ENCODE measurements at regions not wholly inside any gene's neighbourhood (a gene's known extent, or its start where the extent isn't known, plus 50 kb on each side); places are given as distances from the start of the nearest gene placed in this dataset.

DNA sequence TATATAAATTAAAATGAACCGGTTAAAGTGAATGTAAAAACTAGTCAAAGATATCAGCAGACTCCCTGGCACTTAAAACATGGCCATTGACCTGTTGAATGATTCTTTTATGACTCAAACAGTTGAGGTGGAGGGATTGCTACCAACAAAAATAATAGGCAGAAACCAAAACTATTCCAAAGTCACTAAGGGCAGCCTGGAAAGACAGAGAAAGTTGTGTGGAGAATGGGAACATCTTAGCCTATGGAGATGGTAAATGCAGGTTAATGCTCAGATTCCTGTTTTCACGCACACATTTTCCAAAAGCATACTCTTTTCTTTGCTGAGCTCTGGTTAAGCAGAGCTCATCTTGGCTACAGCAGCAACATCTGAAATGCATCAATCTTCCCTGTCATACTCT lies 553.5 kb downstream of the HACE1 start:
- Histone ChIP-seq H3K4me3 (ENCODE audit: low read length in 3 of 3) (no peak overlapping the region), H3K9ac (ENCODE audit: low read length in 3 of 3) (no peak overlapping the region), H3K36me3 (ENCODE audit: control insufficient read depth in 2 of 3, insufficient read depth in 3 of 3, low read length in 3 of 3) (no peaks in the 10 kb centered on the region), H3K27ac (ENCODE audit: low read depth in 2 of 2, low read length in 2 of 2) (no peak overlapping the region), H3K9me3 (ENCODE audit: control insufficient read depth in 2 of 3, insufficient read depth in 1 of 3, low read length in 3 of 3) (no peaks in the 10 kb centered on the region), H3K4me1 (ENCODE audit: control insufficient read depth in 2 of 3, insufficient read depth in 2 of 3, low read depth in 1 of 3, low read length in 3 of 3) (no peaks in the 10 kb centered on the region), H3K27me3 (ENCODE audit: control insufficient read depth, insufficient read depth, low read length) (no peaks in the 10 kb centered on the region)
- TF ChIP-seq, protein P1, sequence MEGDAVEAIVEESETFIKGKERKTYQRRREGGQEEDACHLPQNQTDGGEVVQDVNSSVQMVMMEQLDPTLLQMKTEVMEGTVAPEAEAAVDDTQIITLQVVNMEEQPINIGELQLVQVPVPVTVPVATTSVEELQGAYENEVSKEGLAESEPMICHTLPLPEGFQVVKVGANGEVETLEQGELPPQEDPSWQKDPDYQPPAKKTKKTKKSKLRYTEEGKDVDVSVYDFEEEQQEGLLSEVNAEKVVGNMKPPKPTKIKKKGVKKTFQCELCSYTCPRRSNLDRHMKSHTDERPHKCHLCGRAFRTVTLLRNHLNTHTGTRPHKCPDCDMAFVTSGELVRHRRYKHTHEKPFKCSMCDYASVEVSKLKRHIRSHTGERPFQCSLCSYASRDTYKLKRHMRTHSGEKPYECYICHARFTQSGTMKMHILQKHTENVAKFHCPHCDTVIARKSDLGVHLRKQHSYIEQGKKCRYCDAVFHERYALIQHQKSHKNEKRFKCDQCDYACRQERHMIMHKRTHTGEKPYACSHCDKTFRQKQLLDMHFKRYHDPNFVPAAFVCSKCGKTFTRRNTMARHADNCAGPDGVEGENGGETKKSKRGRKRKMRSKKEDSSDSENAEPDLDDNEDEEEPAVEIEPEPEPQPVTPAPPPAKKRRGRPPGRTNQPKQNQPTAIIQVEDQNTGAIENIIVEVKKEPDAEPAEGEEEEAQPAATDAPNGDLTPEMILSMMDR (IDR thresholded peaks at IDR 0.05; ENCODE audit: borderline replicate concordance, extremely low read depth, insufficient read depth): no peak
- DNase-seq (no peak), FAIRE-seq (no peak)
- intact Hi-C loops (cut with DNase I): no loop called here

DNA sequence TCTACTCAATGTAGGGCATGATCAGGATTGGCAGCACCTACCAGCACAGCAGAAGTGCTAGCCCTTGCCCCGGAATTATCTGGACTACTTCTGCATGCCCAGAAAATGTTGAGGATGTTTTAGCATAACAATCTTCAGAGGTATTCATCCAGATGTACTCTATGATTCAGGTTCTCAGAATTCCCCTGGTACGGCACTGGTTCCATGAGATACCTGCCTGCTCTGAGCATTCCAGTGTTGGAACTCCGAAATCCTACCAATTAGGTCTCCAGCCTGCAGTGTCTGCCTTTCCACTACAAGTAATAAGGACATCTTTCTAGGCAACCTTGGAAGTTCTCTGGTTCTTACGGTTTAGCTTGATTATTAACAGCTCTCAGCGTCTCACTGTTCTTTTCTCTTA lies 554.5 kb downstream of the HACE1 start:
- H3K27ac ChIP-seq (ENCODE audit: low read depth in 2 of 2, low read length in 2 of 2): no peak overlapping the region
- no peaks in the 10 kb centered on the region for H3K27me3 ChIP-seq (ENCODE audit: control insufficient read depth, insufficient read depth, low read length)
- no peaks in the 10 kb centered on the region for H3K9me3 ChIP-seq (ENCODE audit: control insufficient read depth in 2 of 3, insufficient read depth in 1 of 3, low read length in 3 of 3)
- TF ChIP-seq, protein P1 (IDR thresholded peaks at IDR 0.05; ENCODE audit: borderline replicate concordance, extremely low read depth, insufficient read depth): no peak
- intact Hi-C loops (cut with DNase I): no loop called here
- H3K4me3 ChIP-seq (ENCODE audit: low read length in 3 of 3): no peak overlapping the region
- FAIRE-seq: no peak
- H3K9ac ChIP-seq (ENCODE audit: low read length in 3 of 3): no peak overlapping the region
- H3K36me3 ChIP-seq (ENCODE audit: control insufficient read depth in 2 of 3, insufficient read depth in 3 of 3, low read length in 3 of 3): no peaks in the 10 kb centered on the region
- no peak for DNase-seq
- H3K4me1 ChIP-seq (ENCODE audit: control insufficient read depth in 2 of 3, insufficient read depth in 2 of 3, low read depth in 1 of 3, low read length in 3 of 3): no peaks in the 10 kb centered on the region

DNA sequence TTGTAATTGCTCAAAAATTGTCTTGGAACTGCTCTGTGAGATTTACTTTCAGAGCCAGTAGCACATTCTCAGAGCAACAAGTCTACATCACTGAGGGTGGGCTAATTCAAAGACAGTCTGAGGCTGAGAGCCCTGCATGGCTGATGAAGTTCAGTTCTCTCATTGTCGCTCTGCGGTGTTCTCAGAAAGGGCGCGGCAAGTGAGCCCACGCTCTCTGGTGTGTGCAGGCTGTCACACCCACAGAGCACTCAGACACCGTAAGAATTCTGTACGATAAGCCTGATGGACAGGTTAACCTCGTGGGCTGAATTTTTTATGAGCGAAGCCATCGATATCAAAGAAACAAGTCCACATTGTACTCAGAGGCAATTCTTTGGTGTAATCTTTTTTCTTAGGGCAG lies 557.8 kb downstream of the HACE1 start:
- DNase-seq: no peak
- TF ChIP-seq, protein P1 (IDR thresholded peaks at IDR 0.05; ENCODE audit: borderline replicate concordance, extremely low read depth, insufficient read depth): no peak
- no peak overlapping the region for H3K4me3 ChIP-seq (ENCODE audit: low read length in 3 of 3)
- H3K27me3 ChIP-seq (ENCODE audit: control insufficient read depth, insufficient read depth, low read length): no peaks in the 10 kb centered on the region
- intact Hi-C loops (cut with DNase I): no loop called here
- no peaks in the 10 kb centered on the region for H3K36me3 ChIP-seq (ENCODE audit: control insufficient read depth in 2 of 3, insufficient read depth in 3 of 3, low read length in 3 of 3)
- H3K9me3 ChIP-seq (ENCODE audit: control insufficient read depth in 2 of 3, insufficient read depth in 1 of 3, low read length in 3 of 3): no peaks in the 10 kb centered on the region
- no peak for FAIRE-seq
- no peak overlapping the region for H3K27ac ChIP-seq (ENCODE audit: low read depth in 2 of 2, low read length in 2 of 2)
- no peak overlapping the region for H3K9ac ChIP-seq (ENCODE audit: low read length in 3 of 3)
- no peaks in the 10 kb centered on the region for H3K4me1 ChIP-seq (ENCODE audit: control insufficient read depth in 2 of 3, insufficient read depth in 2 of 3, low read depth in 1 of 3, low read length in 3 of 3)

DNA sequence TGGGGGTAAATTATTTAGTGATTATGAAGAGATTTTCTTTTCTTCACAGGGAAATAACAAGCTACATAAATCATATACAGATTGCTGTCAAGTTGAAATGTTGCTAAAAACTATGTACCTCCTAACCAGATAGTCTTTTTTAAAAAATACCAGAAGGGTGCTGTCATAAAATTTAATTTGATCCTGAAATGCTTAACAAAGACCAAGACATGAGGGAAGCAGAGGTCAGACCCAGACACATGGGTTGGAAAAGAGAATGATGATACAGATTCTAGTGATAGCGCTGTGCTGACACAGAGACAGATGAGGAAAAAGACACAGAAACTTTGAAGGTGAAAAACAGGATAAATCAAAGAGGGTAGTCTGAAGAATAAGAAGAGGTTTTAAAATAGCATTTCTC lies 573.1 kb downstream of the HACE1 start:
- no peak overlapping the region for H3K27ac ChIP-seq (ENCODE audit: low read depth in 2 of 2, low read length in 2 of 2)
- no peaks in the 10 kb centered on the region for H3K27me3 ChIP-seq (ENCODE audit: control insufficient read depth, insufficient read depth, low read length)
- H3K9me3 ChIP-seq (ENCODE audit: control insufficient read depth in 2 of 3, insufficient read depth in 1 of 3, low read length in 3 of 3): no peaks in the 10 kb centered on the region
- DNase-seq (no peak), FAIRE-seq (no peak)
- intact Hi-C loops (cut with DNase I): no loop called here
- H3K4me3 ChIP-seq (ENCODE audit: low read length in 3 of 3): no peak overlapping the region
- no peaks in the 10 kb centered on the region for H3K36me3 ChIP-seq (ENCODE audit: control insufficient read depth in 2 of 3, insufficient read depth in 3 of 3, low read length in 3 of 3)
- H3K9ac ChIP-seq (ENCODE audit: low read length in 3 of 3): no peak overlapping the region
- TF ChIP-seq, protein P1 (IDR thresholded peaks at IDR 0.05; ENCODE audit: borderline replicate concordance, extremely low read depth, insufficient read depth): no peak
- no peaks in the 10 kb centered on the region for H3K4me1 ChIP-seq (ENCODE audit: control insufficient read depth in 2 of 3, insufficient read depth in 2 of 3, low read depth in 1 of 3, low read length in 3 of 3)
